HG03565 (cell line): ENCODE measurements at regions not wholly inside any gene's neighbourhood (a gene's known extent, or its start where the extent isn't known, plus 50 kb on each side); places are given as distances from the start of the nearest gene placed in this dataset.
"Not testable (repeated sequence)": the region's sequence is repeated elsewhere in the genome, so short reads cannot be mapped to it uniquely, and the experiment has no call there.

Source experiments
- ATAC-seq: cut with Tn5 transposase; IDR thresholded peaks from one replicate; pipeline ENCODE4 v1.9.1; 2021; ENCODE audit warnings: mild to moderate bottlenecking, moderate library complexity; ENCODE audit not compliant: unreplicated experiment

GRCh38 chr3:40878464-40878905 lies 320.8 kb upstream of the CTNNB1 start:
- no peak for ATAC-seq

- no peak for ATAC-seq
Measured at GRCh38 chr3:40885430-40885829, 313.9 kb upstream of the CTNNB1 start.

- no peak for ATAC-seq
Measured at GRCh38 chr3:40886660-40887425, 312.5 kb upstream of the CTNNB1 start.

- ATAC-seq: no peak
Measured at GRCh38 chr3:40891186-40891585, 308.1 kb upstream of the CTNNB1 start.

GRCh38 chr3:40895109-40895508 lies 304.2 kb upstream of the CTNNB1 start:
- no peak for ATAC-seq

GRCh38 chr3:40899286-40899712 lies 300.0 kb upstream of the CTNNB1 start:
- no peak for ATAC-seq

- ATAC-seq: no peak
Measured at GRCh38 chr3:40901298-40901697, 298.0 kb upstream of the CTNNB1 start.

GRCh38 chr3:40901796-40902195 lies 297.5 kb upstream of the CTNNB1 start:
- no peak for ATAC-seq

GRCh38 chr3:40907907-40908465 lies 291.3 kb upstream of the CTNNB1 start:
- not testable (repeated sequence) for ATAC-seq

- no peak for ATAC-seq
Measured at GRCh38 chr3:40908612-40909011, 290.7 kb upstream of the CTNNB1 start.

- ATAC-seq: no peak
Measured at GRCh38 chr3:40911264-40911663, 288.0 kb upstream of the CTNNB1 start.

GRCh38 chr3:40911928-40912327 lies 287.4 kb upstream of the CTNNB1 start:
- no peak for ATAC-seq

- no peak for ATAC-seq
Measured at GRCh38 chr3:40912461-40912860, 286.8 kb upstream of the CTNNB1 start.

- ATAC-seq: no peak
Measured at GRCh38 chr3:40913192-40913591, 286.1 kb upstream of the CTNNB1 start.

GRCh38 chr3:40913641-40914040 lies 285.7 kb upstream of the CTNNB1 start:
- no peak for ATAC-seq

GRCh38 chr3:40914475-40914874 lies 284.8 kb upstream of the CTNNB1 start:
- ATAC-seq: no peak

GRCh38 chr3:40915346-40915865 lies 283.9 kb upstream of the CTNNB1 start:
- no peak for ATAC-seq

- ATAC-seq: no peak
Measured at GRCh38 chr3:40920041-40920440, 279.3 kb upstream of the CTNNB1 start.

GRCh38 chr3:40921251-40921650 lies 278.1 kb upstream of the CTNNB1 start:
- no peak for ATAC-seq

- no peak for ATAC-seq
Measured at GRCh38 chr3:40923143-40923542, 276.2 kb upstream of the CTNNB1 start.

GRCh38 chr3:40923651-40924050 lies 275.7 kb upstream of the CTNNB1 start:
- no peak for ATAC-seq

GRCh38 chr3:40924559-40925141 lies 274.7 kb upstream of the CTNNB1 start:
- no peak for ATAC-seq
